HG02852 (cell line): ENCODE measurements at regions not wholly inside any gene's neighbourhood (a gene's known extent, or its start where the extent isn't known, plus 50 kb on each side); places are given as distances from the start of the nearest gene placed in this dataset.
"Not testable (repeated sequence)": the region's sequence is repeated elsewhere in the genome, so short reads cannot be mapped to it uniquely, and the experiment has no call there.

Source experiments
- ATAC-seq: cut with Tn5 transposase; IDR thresholded peaks from one replicate; pipeline ENCODE4 v1.9.1; 2021; ENCODE audit warnings: mild to moderate bottlenecking, moderate library complexity; ENCODE audit not compliant: unreplicated experiment

- ATAC-seq = no peak
These were observed 604.7 kb downstream of the UQCRFS1 start for GRCh38 chr19:28608292-28608691.

- no peak for ATAC-seq
These were observed 605.8 kb downstream of the UQCRFS1 start for GRCh38 chr19:28607066-28607583.

- ATAC-seq = no peak
These were observed 606.5 kb downstream of the UQCRFS1 start for GRCh38 chr19:28606269-28607032.

GRCh38 chr19:28605501-28606268 is 607.3 kb downstream of the UQCRFS1 start:
- ATAC-seq = no peak

- ATAC-seq = no peak
These were observed 609.5 kb downstream of the UQCRFS1 start for GRCh38 chr19:28603453-28603852.

GRCh38 chr19:28602675-28603298 is 610.2 kb downstream of the UQCRFS1 start:
- no peak for ATAC-seq

GRCh38 chr19:28601723-28602440 is 611.1 kb downstream of the UQCRFS1 start:
- ATAC-seq = no peak

GRCh38 chr19:28598861-28599260 is 614.1 kb downstream of the UQCRFS1 start:
- ATAC-seq = no peak

GRCh38 chr19:28596561-28597071 is 616.3 kb downstream of the UQCRFS1 start:
- ATAC-seq = no peak

- ATAC-seq = no peak
These were observed 617.0 kb downstream of the UQCRFS1 start for GRCh38 chr19:28595722-28596480.

GRCh38 chr19:28594737-28595136 is 618.2 kb downstream of the UQCRFS1 start:
- no peak for ATAC-seq

- not testable (repeated sequence) for ATAC-seq
These were observed 623.0 kb downstream of the UQCRFS1 start for GRCh38 chr19:28589991-28590411.

GRCh38 chr19:28586474-28586873 is 626.5 kb downstream of the UQCRFS1 start:
- no peak for ATAC-seq

- no peak for ATAC-seq
These were observed 627.2 kb downstream of the UQCRFS1 start for GRCh38 chr19:28585796-28586195.

- ATAC-seq = no peak
These were observed 629.2 kb downstream of the UQCRFS1 start for GRCh38 chr19:28583713-28584112.

- no peak for ATAC-seq
These were observed 629.7 kb downstream of the UQCRFS1 start for GRCh38 chr19:28583242-28583641.

- ATAC-seq = no peak
These were observed 630.2 kb downstream of the UQCRFS1 start for GRCh38 chr19:28582796-28583195.

GRCh38 chr19:28582344-28582743 is 630.6 kb downstream of the UQCRFS1 start:
- no peak for ATAC-seq

GRCh38 chr19:28581468-28581770 is 631.5 kb downstream of the UQCRFS1 start:
- ATAC-seq = no peak
